Activated naive CD8-positive, alpha-beta T cell treated with anti-CD3 and anti-CD28 coated beads for 36 hours (primary cell): ENCODE measurements at regions not wholly inside any gene's neighbourhood (a gene's known extent, or its start where the extent isn't known, plus 50 kb on each side); places are given as distances from the start of the nearest gene placed in this dataset.
"Not testable (repeated sequence)": the region's sequence is repeated elsewhere in the genome, so short reads cannot be mapped to it uniquely, and the experiment has no call there.

Experiments
- DNase-seq: peaks from one replicate; pipeline ENCODE4 v3.0.0; 2021
- H3K27ac Mint-ChIP-seq: one replicate; pipeline ENCODE4 v1.8.0; 2022; ENCODE audit warnings: mild to moderate bottlenecking, moderate library complexity, mixed read lengths
- H3K27me3 Mint-ChIP-seq: one replicate; pipeline ENCODE4 v1.8.0; 2022; ENCODE audit warnings: mild to moderate bottlenecking, mixed read lengths
- H3K36me3 Mint-ChIP-seq: one replicate; pipeline ENCODE4 v1.8.0; 2021; ENCODE audit warnings: mild to moderate bottlenecking, mixed read lengths
- H3K4me1 Mint-ChIP-seq: one replicate; pipeline ENCODE4 v1.8.0; 2021; ENCODE audit warnings: mixed read lengths
- H3K4me3 Mint-ChIP-seq: one replicate; pipeline ENCODE4 v1.8.0; 2022; ENCODE audit warnings: mild to moderate bottlenecking, moderate library complexity, mixed read lengths
- H3K9me3 Mint-ChIP-seq: one replicate; pipeline ENCODE4 v1.8.0; 2022; ENCODE audit warnings: mixed read lengths

- Mint-ChIP-seq H3K27me3 (no peaks in the 10 kb centered on the region), H3K36me3 (no peaks in the 10 kb centered on the region), H3K27ac (no peak overlapping the region), H3K4me3 (no peak overlapping the region), H3K9me3 (no peaks in the 10 kb centered on the region), H3K4me1 (no peaks in the 10 kb centered on the region)
- no peak for DNase-seq
Observed at GRCh38 chr2:21782866-21783265, 659.1 kb downstream of the TDRD15 start.

GRCh38 chr2:21787941-21788340, 664.2 kb downstream of the TDRD15 start:
- Mint-ChIP-seq H3K9me3 (no peaks in the 10 kb centered on the region), H3K27ac (no peak overlapping the region)

GRCh38 chr2:21790311-21790710, 666.5 kb downstream of the TDRD15 start:
- H3K36me3 Mint-ChIP-seq, H3K27me3 Mint-ChIP-seq, H3K27ac Mint-ChIP-seq, H3K9me3 Mint-ChIP-seq, DNase-seq, H3K4me1 Mint-ChIP-seq, H3K4me3 Mint-ChIP-seq: not testable (repeated sequence)

More at GRCh38 chr2:21787941-21788340, 664.2 kb downstream of the TDRD15 start:
- no peaks in the 10 kb centered on the region for H3K27me3 Mint-ChIP-seq
- DNase-seq = no peak
- H3K36me3 Mint-ChIP-seq = no peaks in the 10 kb centered on the region
- H3K4me3 Mint-ChIP-seq = no peak overlapping the region
- no peaks in the 10 kb centered on the region for H3K4me1 Mint-ChIP-seq

- no peaks in the 10 kb centered on the region for H3K27me3 Mint-ChIP-seq
- no peaks in the 10 kb centered on the region for H3K36me3 Mint-ChIP-seq
- no peak for DNase-seq
- no peak overlapping the region for H3K27ac Mint-ChIP-seq
- H3K9me3 Mint-ChIP-seq = no peaks in the 10 kb centered on the region
- no peaks in the 10 kb centered on the region for H3K4me1 Mint-ChIP-seq
- no peak overlapping the region for H3K4me3 Mint-ChIP-seq
Observed at GRCh38 chr2:21792571-21792970, 668.8 kb downstream of the TDRD15 start.

- Mint-ChIP-seq H3K4me3 (no peak overlapping the region), H3K27me3 (no peaks in the 10 kb centered on the region), H3K4me1 (no peaks in the 10 kb centered on the region), H3K36me3 (no peaks in the 10 kb centered on the region), H3K27ac (no peak overlapping the region), H3K9me3 (no peaks in the 10 kb centered on the region)
- DNase-seq = no peak
Observed at GRCh38 chr2:21793461-21793860, 669.7 kb downstream of the TDRD15 start.

GRCh38 chr2:21794611-21795010, 670.8 kb downstream of the TDRD15 start:
- H3K4me1 Mint-ChIP-seq = no peaks in the 10 kb centered on the region
- H3K36me3 Mint-ChIP-seq = no peaks in the 10 kb centered on the region
- no peak for DNase-seq
- H3K27me3 Mint-ChIP-seq = no peaks in the 10 kb centered on the region
- no peak overlapping the region for H3K4me3 Mint-ChIP-seq
- no peak overlapping the region for H3K27ac Mint-ChIP-seq
- H3K9me3 Mint-ChIP-seq = no peaks in the 10 kb centered on the region

- H3K36me3 Mint-ChIP-seq = no peaks in the 10 kb centered on the region
- no peak overlapping the region for H3K4me3 Mint-ChIP-seq
- no peaks in the 10 kb centered on the region for H3K9me3 Mint-ChIP-seq
- no peak for DNase-seq
- H3K27ac Mint-ChIP-seq = no peak overlapping the region
- H3K4me1 Mint-ChIP-seq = no peaks in the 10 kb centered on the region
- H3K27me3 Mint-ChIP-seq = no peaks in the 10 kb centered on the region
Observed at GRCh38 chr2:21800356-21800755, 676.6 kb downstream of the TDRD15 start.

GRCh38 chr2:21803550-21803949, 679.8 kb downstream of the TDRD15 start:
- Mint-ChIP-seq H3K4me3 (no peak overlapping the region), H3K9me3 (no peaks in the 10 kb centered on the region), H3K27ac (no peak overlapping the region), H3K4me1 (no peaks in the 10 kb centered on the region), H3K27me3 (no peaks in the 10 kb centered on the region), H3K36me3 (no peaks in the 10 kb centered on the region)
- no peak for DNase-seq

- Mint-ChIP-seq H3K36me3 (no peaks in the 10 kb centered on the region), H3K9me3 (no peaks in the 10 kb centered on the region), H3K4me3 (no peak overlapping the region), H3K27ac (no peak overlapping the region), H3K4me1 (no peaks in the 10 kb centered on the region), H3K27me3 (no peaks in the 10 kb centered on the region)
- DNase-seq = no peak
Observed at GRCh38 chr2:21804151-21804550, 680.4 kb downstream of the TDRD15 start.

GRCh38 chr2:21811541-21811940, 687.8 kb downstream of the TDRD15 start:
- Mint-ChIP-seq H3K9me3 (no peaks in the 10 kb centered on the region), H3K36me3 (no peaks in the 10 kb centered on the region), H3K4me1 (no peaks in the 10 kb centered on the region), H3K27me3 (no peaks in the 10 kb centered on the region), H3K4me3 (no peak overlapping the region), H3K27ac (no peak overlapping the region)
- no peak for DNase-seq

GRCh38 chr2:21812766-21813165, 689.0 kb downstream of the TDRD15 start:
- no peaks in the 10 kb centered on the region for H3K9me3 Mint-ChIP-seq
- no peaks in the 10 kb centered on the region for H3K36me3 Mint-ChIP-seq
- H3K27ac Mint-ChIP-seq = no peak overlapping the region
- no peaks in the 10 kb centered on the region for H3K4me1 Mint-ChIP-seq
- no peaks in the 10 kb centered on the region for H3K27me3 Mint-ChIP-seq
- no peak overlapping the region for H3K4me3 Mint-ChIP-seq
- DNase-seq = no peak

- Mint-ChIP-seq H3K4me3 (no peak overlapping the region), H3K27ac (no peak overlapping the region), H3K9me3 (no peaks in the 10 kb centered on the region), H3K4me1 (no peaks in the 10 kb centered on the region), H3K36me3 (no peaks in the 10 kb centered on the region), H3K27me3 (no peaks in the 10 kb centered on the region)
- no peak for DNase-seq
Observed at GRCh38 chr2:21814588-21815149, 690.9 kb downstream of the TDRD15 start.

GRCh38 chr2:21818212-21818795, 694.5 kb downstream of the TDRD15 start:
- H3K36me3 Mint-ChIP-seq = no peaks in the 10 kb centered on the region
- no peaks in the 10 kb centered on the region for H3K4me1 Mint-ChIP-seq
- DNase-seq = no peak
- no peaks in the 10 kb centered on the region for H3K9me3 Mint-ChIP-seq
- no peak overlapping the region for H3K27ac Mint-ChIP-seq
- H3K27me3 Mint-ChIP-seq = no peaks in the 10 kb centered on the region
- no peak overlapping the region for H3K4me3 Mint-ChIP-seq

GRCh38 chr2:21819454-21819853, 695.7 kb downstream of the TDRD15 start:
- Mint-ChIP-seq H3K4me3 (no peak overlapping the region), H3K27me3 (no peaks in the 10 kb centered on the region), H3K4me1 (no peaks in the 10 kb centered on the region), H3K27ac (no peak overlapping the region), H3K9me3 (no peaks in the 10 kb centered on the region), H3K36me3 (no peaks in the 10 kb centered on the region)
- DNase-seq = no peak

GRCh38 chr2:21820271-21820670, 696.5 kb downstream of the TDRD15 start:
- Mint-ChIP-seq H3K27ac (no peak overlapping the region), H3K27me3 (no peaks in the 10 kb centered on the region), H3K36me3 (no peaks in the 10 kb centered on the region), H3K4me3 (no peak overlapping the region), H3K4me1 (no peaks in the 10 kb centered on the region), H3K9me3 (peaks cover 3% of the 10 kb centered on the region)
- no peak for DNase-seq

- no peaks in the 10 kb centered on the region for H3K27me3 Mint-ChIP-seq
- no peaks in the 10 kb centered on the region for H3K36me3 Mint-ChIP-seq
- DNase-seq = no peak
- H3K4me3 Mint-ChIP-seq = no peak overlapping the region
- peaks cover 5% of the 10 kb centered on the region for H3K9me3 Mint-ChIP-seq
- no peak overlapping the region for H3K27ac Mint-ChIP-seq
- no peaks in the 10 kb centered on the region for H3K4me1 Mint-ChIP-seq
Observed at GRCh38 chr2:21821672-21822227, 698.0 kb downstream of the TDRD15 start.
